Stimulated activated CD8-positive, alpha-beta memory T cell treated with anti-CD3 and anti-CD28 coated beads, Interleukin-15, amount 100 ng/mL, for 4 hours (primary cell): ENCODE measurements at regions not wholly inside any gene's neighbourhood (a gene's known extent, or its start where the extent isn't known, plus 50 kb on each side); places are given as distances from the start of the nearest gene placed in this dataset.

Experiments used
- DNase-seq, 2 donors: peaks; one replicate each; pipeline ENCODE4 v3.0.0-alpha.2; 2020; ENCODE audit warnings: low read depth in 2 of 2

GRCh38 chr6:165229216-165229615, 80.2 kb downstream of the C6orf118 start:
- DNase-seq: no peak

DNA sequence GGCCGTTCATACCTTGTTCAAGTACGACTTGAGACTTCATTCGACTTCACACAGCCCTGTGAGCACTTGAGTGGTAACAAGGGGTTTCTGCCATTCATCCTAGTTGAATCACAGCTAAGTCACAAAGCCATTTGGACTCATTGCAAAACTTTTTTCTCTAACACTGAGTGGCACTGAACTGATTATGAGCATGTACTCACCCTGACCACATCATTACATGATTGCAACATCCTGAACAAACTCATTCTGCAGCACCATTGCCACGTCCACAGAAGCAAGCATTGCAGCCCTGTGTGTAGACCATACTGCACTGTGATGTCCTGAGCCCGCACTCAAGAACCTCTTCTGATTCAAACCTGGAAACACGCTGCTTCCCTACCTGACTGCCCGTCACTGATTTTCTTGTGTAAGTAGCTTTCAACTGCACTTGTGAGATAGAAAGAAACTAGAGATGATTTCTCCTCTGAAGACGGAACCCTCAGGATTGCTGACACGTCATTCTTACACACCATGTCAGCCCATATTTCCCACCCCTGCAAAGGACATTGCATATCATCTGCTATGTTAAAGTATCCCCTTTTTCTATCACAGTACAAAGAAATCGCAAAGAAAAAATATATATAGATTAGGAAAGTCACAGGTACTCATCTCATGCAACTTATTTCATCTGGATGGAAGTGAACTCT, 81.6 kb downstream of the C6orf118 start:
- no peak for DNase-seq

DNA sequence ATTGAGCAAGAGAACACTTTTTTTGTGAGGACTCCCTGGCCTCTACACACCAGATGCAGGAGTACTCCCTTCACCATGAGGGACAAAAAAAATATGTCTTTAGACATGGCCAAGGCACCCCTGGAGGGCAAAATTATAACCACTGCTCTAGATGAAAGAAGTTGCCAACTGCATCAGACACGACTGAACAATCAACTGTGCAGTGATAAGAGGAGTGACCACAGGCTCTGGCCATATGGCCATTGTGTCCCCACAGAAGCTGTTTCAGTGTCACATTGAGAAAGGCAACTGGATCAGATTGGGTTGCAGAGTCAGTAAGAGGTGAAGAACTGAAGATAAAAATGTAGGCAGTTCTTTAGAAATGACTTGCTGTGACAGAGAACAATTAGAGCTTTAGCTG, 85.7 kb downstream of the C6orf118 start:
- no peak for DNase-seq

- DNase-seq: no peak
Observed at GRCh38 chr6:165223101-165223500, 86.3 kb downstream of the C6orf118 start.

DNA sequence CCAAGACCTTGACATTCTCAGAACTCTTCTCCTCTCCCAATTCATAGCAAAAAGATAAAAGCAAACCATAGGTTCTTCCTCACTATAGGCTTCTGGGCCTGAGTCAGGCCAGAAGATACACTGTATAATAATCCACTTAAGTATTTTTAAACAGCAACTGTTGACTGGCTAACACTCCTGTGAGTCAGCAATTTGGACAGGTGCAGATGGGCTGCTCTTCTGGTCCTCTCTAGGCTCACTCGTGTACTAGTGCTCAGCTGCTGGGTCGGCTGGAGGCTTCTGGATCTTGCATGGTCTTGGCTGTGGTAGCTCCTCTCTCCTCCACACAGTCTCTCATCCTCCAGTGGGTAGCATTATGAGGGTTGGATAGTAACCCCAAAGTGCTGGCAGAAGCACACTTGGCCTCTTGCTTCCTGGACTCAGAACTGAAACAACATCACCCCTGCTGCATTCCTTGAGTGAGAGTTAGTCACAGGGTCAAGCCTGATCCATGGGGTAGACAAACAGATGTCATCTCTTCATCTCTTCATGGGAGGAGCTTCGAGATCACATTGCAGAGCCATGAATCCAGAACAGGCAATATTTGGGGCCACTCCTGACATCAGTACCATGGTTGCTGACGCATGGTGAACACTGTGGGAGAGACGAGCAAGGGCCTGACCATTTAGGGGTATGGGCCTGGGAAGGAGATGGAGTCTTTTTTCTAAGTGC, 86.9 kb downstream of the C6orf118 start:
- DNase-seq: no peak

- no peak for DNase-seq
Observed at GRCh38 chr6:165220045-165220444, 89.4 kb downstream of the C6orf118 start.

- DNase-seq: no peak
Observed at GRCh38 chr6:165219629-165220028, 89.8 kb downstream of the C6orf118 start.

DNA sequence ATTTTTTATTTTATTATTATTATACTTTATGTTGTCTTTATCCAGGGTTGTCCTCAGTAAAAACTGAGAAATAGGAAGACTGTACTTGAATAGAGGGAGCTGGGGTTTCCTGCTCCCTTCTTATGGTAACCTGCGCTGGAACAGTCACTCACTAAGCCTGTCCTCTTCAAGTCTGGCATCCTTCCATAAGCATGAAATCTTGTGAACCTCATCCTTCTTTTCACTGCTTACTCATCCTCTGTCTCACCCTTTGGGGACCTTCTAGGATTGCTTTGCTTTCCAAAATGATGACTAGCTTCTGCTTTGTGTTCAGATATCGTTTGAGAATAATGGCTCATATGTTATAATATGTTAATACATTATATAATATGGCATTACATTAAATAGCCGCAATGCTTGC, 90.6 kb downstream of the C6orf118 start:
- DNase-seq: no peak

GRCh38 chr6:165206798-165207197, 102.6 kb downstream of the C6orf118 start:
- no peak for DNase-seq

DNA sequence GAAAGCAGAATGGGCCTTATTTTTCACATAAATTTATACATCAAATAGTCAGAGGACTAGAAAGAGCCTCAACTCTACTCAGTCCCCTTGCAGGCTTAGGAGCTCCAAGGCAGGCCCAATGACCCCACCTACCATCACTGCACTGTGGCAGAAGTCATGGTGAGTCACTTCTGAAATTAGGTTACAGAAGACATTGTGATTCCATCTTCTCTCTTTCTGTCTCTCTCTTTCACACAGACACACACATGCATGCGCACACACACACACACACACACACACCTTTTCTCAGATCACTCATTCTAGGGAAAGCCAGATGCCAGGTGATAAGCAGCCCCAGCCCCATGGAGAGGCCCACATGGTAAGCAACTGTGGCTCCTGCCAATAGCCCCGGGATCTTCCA, 103.8 kb downstream of the C6orf118 start:
- no peak for DNase-seq

- DNase-seq: no peak
Observed at GRCh38 chr6:165204807-165205545, 104.4 kb downstream of the C6orf118 start.

DNA sequence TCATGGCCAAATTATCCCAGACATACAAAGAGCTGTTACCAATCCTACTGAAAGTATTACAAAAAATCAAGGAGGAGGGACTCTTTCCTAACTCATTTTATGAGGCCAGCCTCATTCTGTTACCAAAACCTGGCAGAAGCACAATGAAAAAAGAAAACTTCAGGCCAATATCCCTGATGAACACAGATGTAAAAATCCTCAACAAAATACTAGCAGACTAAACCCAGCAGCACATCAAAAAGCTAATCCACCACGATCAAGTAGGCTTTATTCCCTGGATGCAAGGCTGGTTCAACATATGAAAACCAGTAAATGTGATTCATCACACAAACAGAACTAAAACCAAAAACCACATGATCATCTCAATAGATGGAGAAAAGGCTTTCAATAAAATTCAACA, 109.2 kb downstream of the C6orf118 start:
- DNase-seq: no peak

DNA sequence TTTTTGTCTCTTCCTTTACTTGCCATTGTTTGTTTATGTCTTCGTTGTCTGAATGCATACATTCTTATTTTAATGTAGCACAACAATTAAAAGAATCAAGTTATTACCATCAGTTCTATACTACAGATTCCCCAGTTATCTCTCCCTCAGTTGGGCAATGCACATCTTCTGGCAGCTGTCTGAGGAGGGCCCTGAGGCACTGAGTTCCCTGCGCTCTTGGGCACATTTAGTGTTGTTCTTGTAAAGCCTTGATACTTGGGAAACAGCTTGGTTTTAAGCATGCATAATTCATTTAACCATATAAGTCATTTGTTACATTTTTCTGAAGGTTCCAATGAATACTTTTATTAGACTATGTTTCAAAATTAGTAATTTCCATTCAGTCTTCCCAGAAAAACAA, 117.9 kb downstream of the C6orf118 start:
- DNase-seq: no peak

GRCh38 chr6:165186441-165187205, 122.8 kb downstream of the C6orf118 start:
- DNase-seq: no peak

DNA sequence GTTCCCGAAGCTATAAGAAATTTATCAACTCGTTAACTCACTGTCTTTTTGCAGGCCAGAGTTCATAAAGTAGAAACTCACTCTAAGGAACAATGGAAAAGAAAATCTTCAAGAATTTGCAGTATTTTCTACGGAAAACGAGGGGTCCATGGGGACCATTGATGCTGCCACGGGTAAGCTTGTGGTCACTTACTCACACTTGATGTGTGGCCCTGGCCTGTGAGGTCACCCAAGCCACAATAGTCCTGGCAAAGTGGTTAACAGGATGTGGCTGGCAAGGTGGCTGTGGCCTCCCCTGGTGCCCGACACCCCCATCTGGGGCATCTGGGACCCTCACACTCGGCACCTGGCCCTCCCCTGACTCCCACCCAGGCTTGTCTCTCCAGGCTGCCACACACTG, 123.4 kb downstream of the C6orf118 start:
- DNase-seq: no peak

GRCh38 chr6:165184192-165184979, 125.0 kb downstream of the C6orf118 start:
- DNase-seq: no peak

GRCh38 chr6:165183496-165184140, 125.8 kb downstream of the C6orf118 start:
- DNase-seq: no peak

DNA sequence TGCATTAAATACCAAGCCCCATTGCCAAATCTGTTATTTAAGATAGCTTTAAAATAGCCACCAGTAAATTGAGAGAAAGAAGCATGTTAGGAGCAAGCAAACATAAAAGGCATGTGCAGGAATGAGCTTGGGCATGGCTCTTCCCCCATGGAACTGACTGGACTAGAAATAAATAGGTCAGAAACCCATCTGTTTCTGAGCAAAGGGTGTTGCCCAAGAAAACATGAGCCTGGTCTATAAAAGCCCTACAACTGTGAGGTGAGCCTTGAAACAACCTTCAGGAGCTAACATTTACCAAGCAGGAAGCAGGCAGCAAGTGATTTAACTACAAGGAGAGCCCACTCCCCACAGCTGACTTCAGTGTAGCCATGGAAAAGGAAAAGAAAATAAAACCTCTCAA, 126.3 kb downstream of the C6orf118 start:
- DNase-seq: no peak

GRCh38 chr6:165181951-165182414, 127.4 kb downstream of the C6orf118 start:
- no peak for DNase-seq

- no peak for DNase-seq
Observed at GRCh38 chr6:165178056-165178455, 131.3 kb downstream of the C6orf118 start.

DNA sequence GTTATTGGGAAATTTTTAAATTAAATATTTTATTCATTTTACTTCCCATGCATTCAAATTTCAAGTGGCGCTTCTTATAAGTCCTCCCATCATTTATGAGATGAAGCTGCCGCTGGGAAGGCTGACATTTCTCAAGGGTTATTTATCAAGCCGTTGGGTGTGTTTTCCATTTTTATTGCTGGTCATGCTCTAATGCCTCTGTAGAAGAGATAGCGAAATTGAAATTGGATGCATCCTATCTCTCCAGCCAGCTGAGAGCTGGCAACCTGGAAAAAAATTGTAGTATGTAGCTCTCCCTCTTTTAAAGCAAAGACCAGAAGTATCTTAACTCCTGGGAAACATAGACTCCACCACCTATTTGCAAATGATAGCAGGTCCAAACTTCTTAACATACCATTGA, 135.9 kb downstream of the C6orf118 start:
- no peak for DNase-seq
